HG02943 (cell line): ENCODE measurements at regions not wholly inside any gene's neighbourhood (a gene's known extent, or its start where the extent isn't known, plus 50 kb on each side); places are given as distances from the start of the nearest gene placed in this dataset.

Experiments used
- ATAC-seq: cut with Tn5 transposase; IDR thresholded peaks from one replicate; pipeline ENCODE4 v1.9.1; 2021; ENCODE audit warnings: mild to moderate bottlenecking, low read depth, moderate library complexity; ENCODE audit not compliant: unreplicated experiment

DNA sequence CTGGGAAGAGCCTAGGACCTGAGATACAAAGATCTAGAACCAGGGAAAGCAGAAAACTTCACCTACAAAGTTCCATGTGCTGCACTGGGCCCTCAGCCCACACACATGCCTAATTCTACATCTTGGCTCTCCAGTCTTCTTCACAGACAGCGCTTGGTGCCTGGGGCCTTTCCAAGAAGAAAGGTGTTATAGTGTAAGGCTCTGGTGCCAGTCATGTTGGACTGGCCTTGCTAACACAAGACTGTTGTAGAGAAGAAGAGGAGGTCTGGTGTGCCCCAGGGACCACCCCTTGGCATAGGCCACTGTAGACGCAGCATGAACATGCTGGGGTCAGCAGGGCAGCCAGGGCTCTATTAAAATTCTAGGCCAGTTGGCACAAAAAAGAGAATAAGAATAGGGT lies 226.2 kb upstream of the CTNNB1 start:
- ATAC-seq = no peak

DNA sequence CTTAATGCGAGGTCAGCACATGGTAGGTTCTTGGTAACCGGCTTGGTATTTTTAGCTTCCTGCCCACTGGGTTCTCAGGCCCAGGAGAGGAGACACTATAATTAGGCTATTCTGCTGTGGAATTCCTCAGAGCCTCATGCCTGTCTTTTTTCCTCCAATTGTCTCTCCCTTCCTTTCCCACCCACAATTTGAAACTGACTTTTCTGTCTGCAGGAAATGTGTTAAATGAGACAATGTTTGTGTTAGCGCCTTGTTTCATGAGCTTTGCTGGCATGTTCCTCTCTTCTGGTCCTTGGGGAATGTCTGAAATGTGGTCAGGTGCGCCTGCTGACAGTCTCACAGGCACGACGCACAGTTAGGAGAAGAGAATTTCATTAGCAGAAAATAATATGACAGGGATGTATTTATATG lies 223.6 kb upstream of the CTNNB1 start:
- no peak for ATAC-seq

DNA sequence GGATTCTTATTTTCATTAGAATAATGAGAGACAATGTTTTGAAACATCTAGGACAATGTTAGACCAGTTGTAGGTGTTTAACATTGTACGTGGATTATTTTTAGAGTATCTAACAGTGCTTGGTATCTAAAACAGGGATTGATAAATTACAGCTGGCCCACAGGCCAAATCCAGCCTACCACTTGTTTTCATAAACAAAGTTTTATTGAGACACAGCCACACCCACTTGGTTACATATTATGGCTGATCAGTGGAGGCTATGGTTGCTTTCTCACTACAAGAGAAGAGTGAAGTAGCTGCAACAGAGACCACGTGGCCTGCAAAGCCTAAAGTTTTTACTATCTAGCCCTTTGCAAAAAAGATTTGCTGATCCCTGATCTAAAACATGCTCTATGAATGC lies 223.1 kb upstream of the CTNNB1 start:
- ATAC-seq = no peak

DNA sequence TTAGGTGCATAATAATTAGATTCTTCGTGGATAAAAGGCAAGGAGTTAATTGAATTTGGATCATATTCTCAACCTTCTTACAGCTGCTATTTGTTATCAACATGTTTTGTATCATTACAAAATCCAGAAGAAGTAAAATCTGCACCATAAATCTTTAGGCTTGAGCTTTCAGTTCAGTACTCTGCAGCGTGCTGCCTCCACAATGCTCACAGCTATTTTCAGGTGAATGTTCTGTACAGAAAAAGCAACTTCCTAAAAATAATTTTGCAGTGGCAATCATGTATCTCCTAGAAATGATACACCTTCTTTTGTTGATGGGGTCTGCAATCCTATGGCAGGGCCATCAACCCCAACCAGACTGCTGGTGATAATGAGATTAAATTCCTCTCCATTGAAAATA lies 220.9 kb upstream of the CTNNB1 start:
- ATAC-seq = no peak

DNA sequence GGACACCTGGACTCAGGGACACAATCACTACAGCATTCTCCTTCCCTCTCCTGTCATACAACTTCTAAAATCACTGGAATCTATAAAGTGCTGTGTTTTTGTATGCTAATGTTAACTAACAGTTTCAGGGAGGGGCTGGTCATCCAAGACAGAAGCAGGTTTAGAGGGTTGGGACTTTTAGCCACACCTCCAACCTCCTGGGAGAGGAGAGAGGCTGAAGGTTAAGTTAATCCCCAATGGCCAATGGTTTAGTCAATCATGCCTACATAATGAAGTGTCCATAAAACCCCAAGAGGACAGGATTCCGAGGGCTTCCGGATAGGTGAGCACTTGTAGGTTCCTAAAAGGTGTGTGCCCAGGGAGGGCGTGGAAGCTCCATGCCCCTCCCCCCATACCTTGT lies 219.3 kb upstream of the CTNNB1 start:
- ATAC-seq = no peak

DNA sequence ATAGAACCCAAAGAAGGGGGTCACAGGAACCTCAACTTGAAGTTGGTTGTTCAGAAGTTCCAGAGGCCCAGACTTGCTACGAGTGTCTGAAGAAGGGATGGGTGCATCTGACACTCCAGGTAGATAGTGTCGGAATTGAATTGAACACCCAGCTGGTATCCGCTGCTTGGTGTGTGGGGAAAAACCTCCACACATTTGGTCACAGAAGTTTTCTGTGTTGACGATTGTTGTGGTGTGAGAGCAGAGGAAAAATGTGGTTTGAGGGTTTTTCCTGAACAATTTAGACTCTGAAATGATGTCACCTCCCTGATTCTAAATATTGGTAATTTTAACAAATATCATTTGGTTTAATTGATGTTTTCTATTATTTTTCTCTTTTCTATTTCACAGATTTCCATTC lies 218.8 kb upstream of the CTNNB1 start:
- ATAC-seq = no peak

DNA sequence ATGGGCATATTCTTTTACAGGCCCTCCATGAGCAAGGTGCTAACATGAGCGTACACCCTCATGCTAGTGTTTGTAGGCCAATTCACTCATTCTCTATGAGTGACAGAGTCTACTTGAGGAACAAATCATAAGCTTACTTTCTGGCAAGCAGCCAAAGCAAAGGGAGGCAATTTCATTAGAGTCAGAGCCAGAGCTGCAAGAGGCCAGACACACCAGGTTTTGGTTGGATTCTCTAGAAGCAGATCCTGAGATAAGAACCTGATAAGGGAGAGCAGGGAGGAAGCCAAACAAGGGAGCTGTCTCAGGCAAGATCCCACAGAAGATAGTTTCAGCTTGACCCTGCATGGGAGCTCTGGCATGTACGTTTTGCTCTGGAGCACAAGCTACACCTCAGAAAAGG lies 214.1 kb upstream of the CTNNB1 start:
- no peak for ATAC-seq

DNA sequence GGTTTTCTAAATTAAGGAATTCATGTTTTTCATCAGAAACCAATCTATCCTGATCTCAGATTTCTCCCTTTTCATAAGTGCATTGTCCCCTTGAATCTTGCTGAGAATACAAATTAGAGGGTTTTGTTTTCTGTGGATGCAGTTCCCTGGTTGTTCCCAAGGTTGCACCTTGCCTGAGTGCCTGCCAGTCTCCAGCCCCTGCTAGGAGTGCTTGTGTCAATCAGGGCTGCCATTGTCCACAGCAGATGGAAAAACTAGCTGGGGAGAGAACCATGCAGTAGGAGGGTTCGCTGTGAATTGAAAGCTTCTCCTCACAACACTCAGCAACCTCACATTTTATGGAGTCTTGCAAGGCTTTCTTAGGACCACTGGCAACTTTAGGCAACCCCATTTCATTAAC lies 210.8 kb upstream of the CTNNB1 start:
- no peak for ATAC-seq

DNA sequence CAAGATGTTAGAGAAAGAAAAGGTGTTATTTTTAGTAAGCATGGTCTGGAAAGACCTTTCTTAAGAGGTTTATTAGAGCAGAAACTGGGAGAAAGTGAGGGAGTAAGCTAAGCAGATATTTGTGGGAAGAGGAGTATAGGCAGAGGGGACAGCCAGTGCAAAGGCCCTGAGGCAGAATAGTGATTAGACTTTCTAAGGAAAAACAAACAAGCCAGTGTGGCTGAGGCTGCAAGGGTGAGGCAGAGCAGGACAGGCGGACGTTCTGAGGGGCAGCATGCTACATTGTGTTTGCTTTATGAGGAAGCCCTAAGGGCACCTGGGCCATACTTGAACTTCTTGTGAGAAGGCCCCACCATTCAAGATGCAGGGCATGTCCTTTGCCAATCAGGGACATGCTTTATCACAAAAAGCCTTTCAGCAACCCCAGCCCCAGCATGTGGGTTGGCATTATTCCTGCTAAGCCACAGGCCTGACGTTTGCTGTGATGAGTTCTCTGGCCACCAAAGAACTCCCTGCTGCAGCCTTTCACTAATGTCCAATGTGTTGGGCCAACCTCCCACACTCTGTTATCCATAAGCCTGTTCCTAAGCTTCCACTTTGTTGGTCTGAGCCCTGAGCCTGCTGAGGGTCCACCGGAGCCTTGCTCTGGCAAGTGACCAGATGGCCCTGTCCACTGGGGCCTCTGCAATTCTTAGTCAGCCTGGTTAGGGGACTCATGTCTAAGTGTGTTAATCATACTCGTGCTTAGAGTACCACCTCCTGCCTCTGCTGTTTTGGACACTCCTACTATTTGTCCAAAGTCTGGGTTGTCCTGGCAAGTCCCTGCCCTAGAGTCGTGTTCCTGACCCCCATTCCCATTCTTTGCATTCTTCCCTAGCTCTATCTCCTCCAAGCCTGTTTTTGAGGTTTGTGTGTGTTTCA lies 209.9 kb upstream of the CTNNB1 start:
- ATAC-seq = no peak

DNA sequence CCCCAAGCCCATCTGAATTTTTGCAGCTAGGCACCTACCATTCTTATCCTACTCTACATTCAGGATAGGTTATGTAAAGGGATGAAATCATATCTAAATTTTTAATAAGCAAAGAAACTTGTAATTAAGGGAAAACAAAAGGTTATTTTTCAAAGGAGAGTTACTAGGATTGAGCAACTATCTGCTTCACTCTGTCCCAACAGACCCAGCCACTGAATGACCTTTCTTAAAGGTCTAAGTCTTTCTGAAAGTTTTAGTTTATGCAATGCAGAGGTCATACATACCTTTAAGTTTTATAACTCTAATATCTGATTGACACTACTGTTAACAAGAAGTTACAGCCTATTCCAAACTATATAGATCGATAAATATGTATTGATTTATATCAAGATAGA lies 209.2 kb upstream of the CTNNB1 start:
- no peak for ATAC-seq

DNA sequence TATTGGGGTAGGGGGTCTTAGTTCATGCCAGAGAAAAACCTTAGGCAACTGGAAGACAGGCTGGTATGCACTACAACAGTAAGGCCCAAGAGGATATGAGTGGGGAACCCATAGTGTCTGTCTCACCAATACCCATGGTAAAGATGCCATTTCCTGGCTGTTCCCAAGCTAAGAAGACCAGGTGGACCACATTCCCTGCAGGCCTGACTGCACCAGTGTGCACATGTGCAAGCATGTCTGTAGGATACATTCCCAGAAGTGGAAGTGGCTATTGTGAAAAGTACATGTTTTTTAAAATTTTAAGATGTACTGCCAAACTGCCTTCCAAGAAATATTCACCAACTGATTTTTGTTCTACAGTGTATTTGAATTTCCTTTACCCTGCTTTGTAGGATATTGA lies 207.3 kb upstream of the CTNNB1 start:
- ATAC-seq = no peak

DNA sequence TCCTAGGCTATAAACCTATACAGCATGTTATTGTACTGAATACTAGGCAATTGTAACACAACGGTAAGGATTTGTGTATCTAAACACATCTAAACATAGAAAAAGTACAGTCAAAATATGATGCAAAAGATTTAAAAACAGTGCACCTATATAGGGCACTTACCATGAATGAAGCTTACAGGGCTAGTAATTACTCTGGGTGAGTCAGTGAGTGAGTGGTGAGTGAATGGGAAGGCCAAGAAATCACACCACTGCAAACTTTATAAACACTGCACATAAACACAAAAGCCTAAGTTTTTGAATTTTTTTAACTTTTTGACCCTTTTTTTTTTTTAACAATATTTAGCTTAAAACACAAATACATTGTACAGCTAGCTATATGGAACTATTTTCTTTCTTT lies 204.7 kb upstream of the CTNNB1 start:
- no peak for ATAC-seq

DNA sequence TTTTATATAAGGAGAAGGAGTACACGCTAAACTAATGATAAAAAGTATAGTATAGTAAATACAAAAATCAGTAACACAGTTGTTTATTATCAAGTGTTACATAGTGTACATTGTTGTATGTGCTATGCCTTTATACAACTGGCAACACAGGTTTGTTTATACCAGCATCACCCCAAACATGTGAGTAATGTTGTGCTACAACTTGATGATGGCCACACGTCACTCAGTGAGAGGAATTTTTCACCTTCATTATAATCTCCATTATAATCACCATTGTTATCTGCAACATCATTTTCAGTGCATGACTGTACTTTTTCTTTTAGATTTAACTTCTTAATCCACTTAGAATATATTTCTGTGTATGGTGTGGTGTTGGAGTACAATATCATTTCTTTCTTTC lies 204.0 kb upstream of the CTNNB1 start:
- ATAC-seq = no peak

DNA sequence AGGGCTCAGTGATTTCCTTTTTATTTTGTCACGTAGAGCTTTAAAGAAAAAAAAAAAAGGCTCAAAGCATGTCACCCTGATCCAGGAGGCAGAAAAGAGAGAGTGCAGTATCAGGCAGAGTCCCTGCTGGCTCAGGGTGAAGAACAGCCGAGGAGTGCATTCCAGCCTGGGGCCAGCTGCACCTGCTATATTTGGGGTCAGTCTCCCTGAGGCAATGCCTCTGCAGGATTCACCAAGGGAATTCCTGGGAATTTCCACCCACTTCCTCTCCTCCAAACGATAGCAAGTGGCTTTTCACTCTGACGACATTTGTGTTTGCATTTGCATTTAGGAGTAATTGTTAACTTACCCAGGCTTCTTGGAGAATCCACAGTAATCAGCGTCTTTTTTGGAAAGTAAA lies 202.9 kb upstream of the CTNNB1 start:
- no peak for ATAC-seq

DNA sequence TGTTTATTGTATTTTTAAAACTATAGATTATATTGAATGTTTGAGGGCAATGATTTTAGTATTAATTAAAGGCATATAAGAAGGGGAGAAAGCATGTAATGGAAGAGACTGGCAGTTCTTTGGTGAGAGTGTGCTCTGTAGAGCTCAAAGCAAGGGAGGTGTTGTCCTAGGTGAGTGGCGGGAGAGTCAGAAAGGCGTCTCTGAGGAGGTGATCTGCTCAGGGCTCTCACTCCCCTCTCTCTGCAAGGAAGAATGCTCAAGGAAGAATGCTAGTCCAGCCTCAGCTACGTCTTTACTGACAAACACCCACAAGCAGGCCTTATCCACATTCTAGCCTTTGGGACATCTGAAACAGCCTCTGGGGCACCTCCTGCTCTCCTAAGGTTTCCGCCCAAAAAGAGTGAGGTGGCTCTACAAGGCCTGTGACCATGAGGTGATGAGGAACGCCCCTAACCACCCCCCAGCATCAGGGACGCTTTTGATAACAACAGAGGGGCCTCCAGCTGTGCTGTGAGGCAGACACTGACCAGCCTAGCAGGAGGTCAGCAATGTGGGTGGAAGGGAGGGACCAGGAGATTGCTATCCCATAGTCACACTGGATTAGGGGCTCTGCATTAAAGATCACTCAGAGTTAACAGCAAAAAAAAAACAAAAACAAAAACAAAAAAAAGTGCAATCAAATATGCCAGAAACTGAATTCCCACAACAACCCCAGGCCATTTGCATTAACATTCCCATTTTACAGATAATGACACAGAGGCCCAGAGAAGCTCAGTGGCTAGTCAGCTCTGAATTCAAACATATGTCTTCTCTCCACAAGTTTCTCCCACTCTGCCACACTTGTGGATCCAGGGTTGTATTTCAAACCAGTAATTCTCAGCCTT lies 202.2 kb upstream of the CTNNB1 start:
- ATAC-seq = no peak

DNA sequence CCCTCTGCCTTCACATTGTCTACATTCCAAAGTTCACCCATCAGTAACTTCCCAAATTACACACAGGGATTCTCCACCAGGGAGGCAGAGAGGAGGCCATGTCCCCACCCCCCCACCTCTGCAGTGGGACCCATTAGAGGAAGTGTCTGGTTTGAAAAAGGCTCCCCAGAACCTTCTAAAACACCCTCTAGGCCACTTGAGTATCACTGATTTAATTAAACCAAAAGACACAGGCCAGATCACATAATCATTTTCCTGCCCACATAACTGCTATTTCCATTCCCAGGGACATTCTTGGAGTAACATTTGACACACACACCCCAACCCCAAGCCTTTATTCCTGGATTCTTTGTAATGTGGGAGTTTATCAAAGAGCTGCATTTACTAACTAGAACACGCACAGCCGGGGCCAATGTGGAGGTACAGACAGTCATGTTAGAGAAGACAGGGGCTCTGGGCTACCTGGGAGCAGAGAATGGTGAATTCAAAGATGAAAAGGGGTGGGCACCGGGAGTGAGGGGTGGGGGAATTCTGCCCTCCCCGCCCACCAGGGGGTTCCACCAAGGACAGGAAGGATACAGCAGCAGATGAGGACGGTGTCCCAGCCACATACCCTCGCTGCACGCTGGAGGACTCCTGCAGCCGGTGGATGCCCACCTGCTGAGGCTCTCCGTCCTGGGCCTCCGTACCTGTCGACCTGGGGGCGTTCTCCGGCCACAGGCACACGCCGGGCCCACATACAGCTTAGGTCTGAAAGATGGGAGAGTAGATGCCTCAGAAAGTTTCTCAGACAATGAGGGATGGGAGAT lies 201.4 kb upstream of the CTNNB1 start:
- ATAC-seq = no peak

DNA sequence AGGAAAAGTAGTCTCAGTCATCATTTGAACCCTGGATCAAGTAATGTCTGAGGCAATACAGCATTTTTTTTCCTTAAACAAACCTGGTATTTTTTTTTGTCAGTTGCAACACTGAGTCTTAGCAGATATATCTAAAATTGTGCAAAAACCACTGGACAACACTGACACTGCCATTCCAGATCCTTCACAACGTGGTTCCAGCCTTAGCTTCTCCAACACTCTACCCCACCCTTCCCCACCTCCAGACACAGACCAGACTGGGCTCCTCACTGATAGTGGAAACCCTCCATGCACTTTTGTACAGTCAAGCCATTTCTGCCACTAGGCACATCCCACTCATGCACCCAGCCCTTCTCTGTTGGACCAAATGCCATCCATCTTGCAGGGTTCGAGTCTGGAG lies 199.6 kb upstream of the CTNNB1 start:
- ATAC-seq = no peak

DNA sequence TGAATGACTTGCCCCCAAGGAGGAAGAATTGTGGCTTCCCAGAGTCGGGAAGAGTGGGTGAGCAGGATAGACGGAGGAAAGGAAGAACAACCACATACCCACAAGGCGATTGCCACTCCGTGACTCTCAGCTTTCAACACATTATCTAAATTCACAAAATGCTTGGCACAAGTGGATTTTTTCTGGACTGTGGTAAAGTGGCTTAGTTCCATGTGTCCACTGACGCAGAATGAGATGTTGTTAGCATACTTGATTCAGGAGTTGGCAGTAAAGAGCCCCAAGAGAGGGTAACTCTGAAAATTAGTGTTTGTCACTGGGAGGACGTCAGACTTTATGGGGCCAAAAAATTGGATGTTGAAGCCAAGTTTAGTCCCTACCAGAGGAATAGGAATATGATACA lies 198.8 kb upstream of the CTNNB1 start:
- no peak for ATAC-seq

DNA sequence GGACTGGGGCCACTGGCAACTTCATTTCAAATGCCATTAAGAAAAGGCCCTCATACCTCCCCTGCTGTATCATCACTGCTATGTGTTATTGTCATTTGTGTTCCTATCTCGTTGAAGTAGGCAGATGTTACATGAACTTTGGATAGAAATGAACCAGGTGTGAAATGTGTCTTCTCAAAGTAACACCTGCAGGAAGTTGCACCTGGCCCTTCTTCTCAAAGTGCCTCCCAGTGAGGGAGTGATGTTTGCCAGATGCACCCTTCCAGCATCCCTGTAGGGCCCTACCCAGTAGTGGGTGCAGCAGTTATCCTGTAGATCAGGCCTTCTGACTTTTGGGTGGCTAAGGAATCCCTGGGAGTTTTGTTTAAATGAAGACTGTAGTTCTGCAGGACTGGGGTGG lies 197.7 kb upstream of the CTNNB1 start:
- ATAC-seq = no peak

DNA sequence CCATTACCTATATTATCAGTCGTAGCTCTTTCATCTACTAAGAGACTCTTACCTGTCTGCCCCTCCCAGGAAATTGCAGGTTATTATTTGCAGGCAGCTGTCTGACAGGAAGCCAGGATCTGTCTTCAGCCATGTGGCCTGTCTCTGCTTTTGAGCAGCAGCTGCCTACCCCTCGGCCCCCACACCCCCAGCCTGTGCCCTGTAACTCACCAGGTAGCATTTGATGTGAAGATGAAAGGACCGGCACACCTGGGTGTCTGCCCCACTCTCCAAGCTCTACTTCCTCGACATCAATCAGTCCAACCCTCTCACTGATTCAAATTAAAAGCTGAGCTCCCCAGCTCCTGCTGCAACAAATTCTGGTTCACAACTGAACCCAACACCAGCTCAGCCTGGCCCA lies 197.2 kb upstream of the CTNNB1 start:
- no peak for ATAC-seq

DNA sequence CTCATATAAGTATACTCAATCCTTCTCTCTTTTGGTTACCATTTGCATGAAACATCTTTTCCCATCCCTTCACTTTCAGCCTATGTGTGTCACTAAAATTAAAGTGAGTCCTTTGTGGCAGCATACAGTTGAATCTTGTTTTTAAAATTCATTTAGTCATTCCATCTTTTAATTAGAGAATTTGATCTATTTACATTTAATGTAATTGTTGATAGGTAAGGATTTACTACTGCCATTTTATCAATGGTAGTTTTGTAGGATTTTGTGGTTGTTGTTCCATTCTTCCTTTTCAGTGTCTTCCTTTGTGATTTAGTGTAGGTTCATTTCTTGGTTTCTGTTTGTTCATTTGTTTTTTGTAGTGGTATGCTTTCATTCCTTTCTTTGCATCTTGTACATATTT lies 191.9 kb upstream of the CTNNB1 start:
- no peak for ATAC-seq
